ENCODE measurements at regions not wholly inside any gene's neighbourhood (a gene's known extent, or its start where the extent isn't known, plus 50 kb on each side); places are given as distances from the start of the nearest gene placed in this dataset.
"Not testable (repeated sequence)": the region's sequence is repeated elsewhere in the genome, so short reads cannot be mapped to it uniquely, and the experiment has no call there.

GRCh38 chr6:90368601-90369000 lies 72.0 kb upstream of the BACH2 start:
- no peak for DNase-seq

- no peak for DNase-seq
Observed at GRCh38 chr6:90368001-90368400, 71.4 kb upstream of the BACH2 start.

GRCh38 chr6:90365565-90366219 lies 69.0 kb upstream of the BACH2 start:
- no peak for DNase-seq

- no peak for DNase-seq
Observed at GRCh38 chr6:90365002-90365401, 68.4 kb upstream of the BACH2 start.

GRCh38 chr6:90364286-90364685 lies 67.6 kb upstream of the BACH2 start:
- no peak for DNase-seq

GRCh38 chr6:90362318-90362717 lies 65.7 kb upstream of the BACH2 start:
- no peak for DNase-seq

GRCh38 chr6:90361174-90361573 lies 64.5 kb upstream of the BACH2 start:
- no peak for DNase-seq

GRCh38 chr6:90358036-90358770 lies 61.6 kb upstream of the BACH2 start:
- not testable (repeated sequence) for DNase-seq

GRCh38 chr6:90356012-90356421 lies 59.4 kb upstream of the BACH2 start:
- DNase-seq = no peak

- no peak for DNase-seq
Observed at GRCh38 chr6:90354961-90355360, 58.3 kb upstream of the BACH2 start.

GRCh38 chr6:90351696-90352095 lies 55.1 kb upstream of the BACH2 start:
- DNase-seq = no peak

GRCh38 chr6:90350689-90351554 lies 54.3 kb upstream of the BACH2 start:
- no peak for DNase-seq

GRCh38 chr6:90347411-90347851 lies 50.8 kb upstream of the BACH2 start:
- no peak for DNase-seq

- DNase-seq = no peak
Observed at GRCh38 chr6:90346729-90347128, 50.1 kb upstream of the BACH2 start.

Data from NCI-H2227 treated with DMSO at 0.1 percent for 48 hours (cell line).